Upper lobe of right lung (tissue), 1 donor: ENCODE measurements at regions not wholly inside any gene's neighbourhood (a gene's known extent, or its start where the extent isn't known, plus 50 kb on each side); places are given as distances from the start of the nearest gene placed in this dataset.

Source experiments
- ATAC-seq: fragments of 200-7000 bp; cut with Tn5 transposase; one replicate; pipeline ENCODE4 v1.9.1; 2020; ENCODE audit warnings: mild to moderate bottlenecking, moderate library complexity
- DNase-seq: peaks from one replicate; pipeline ENCODE4 v3.0.0-alpha.2; 2020
- H3K27ac ChIP-seq: fragments of 200-600 bp; one replicate; pipeline ENCODE4 v1.8.0; 2022
- H3K27me3 ChIP-seq: fragments of 200-600 bp; one replicate; pipeline ENCODE4 v1.8.0; 2022; ENCODE audit warnings: mild to moderate bottlenecking
- H3K36me3 ChIP-seq: fragments of 200-600 bp; one replicate; pipeline ENCODE4 v1.8.0; 2022
- H3K4me1 ChIP-seq: fragments of 200-600 bp; one replicate; pipeline ENCODE4 v1.8.0; 2022
- H3K4me3 ChIP-seq: fragments of 200-600 bp; one replicate; pipeline ENCODE4 v1.8.0; 2022; ENCODE audit warnings: mild to moderate bottlenecking
- H3K9me3 ChIP-seq: fragments of 200-600 bp; one replicate; pipeline ENCODE4 v1.8.0; 2022
- CTCF ChIP-seq: fragments of 200-600 bp; IDR thresholded peaks from one replicate; pipeline ENCODE4 v1.8.0; 2022; ENCODE audit warnings: antibody characterized with exemption
- intact Hi-C: fragments of 100-400 bp; cut with DNase I; formaldehyde crosslinking; loops from one replicate; pipeline ENCODE4 v1.11.0; 2022
- donor health status: DM: no; HTN: yes; CAD: no; lungs with severe emphysema.

- H3K4me1 ChIP-seq = peaks cover 8% of the 10 kb centered on the region
- H3K36me3 ChIP-seq = no peaks in the 10 kb centered on the region
- no peak for ATAC-seq
Measured at GRCh38 chr2:236661762-236662110, 92.1 kb downstream of the ACKR3 start.

GRCh38 chr2:236662231-236663185, 92.9 kb downstream of the ACKR3 start:
- ATAC-seq = no peak
- H3K4me1 ChIP-seq = peaks cover 8% of the 10 kb centered on the region
- no peak for TF ChIP-seq CTCF
- intact Hi-C loops = no loop called here
- H3K36me3 ChIP-seq = no peaks in the 10 kb centered on the region
- peak overlapping the region; percentile 30 for H3K27ac ChIP-seq
- H3K4me3 ChIP-seq = no peak overlapping the region
- H3K27me3 ChIP-seq = no peaks in the 10 kb centered on the region
- DNase-seq = no peak
- no peaks in the 10 kb centered on the region for H3K9me3 ChIP-seq

More at GRCh38 chr2:236661762-236662110, 92.1 kb downstream of the ACKR3 start:
- Histone ChIP-seq H3K27ac (peak overlapping the region; percentile 30), H3K9me3 (no peaks in the 10 kb centered on the region), H3K4me3 (no peak overlapping the region), H3K27me3 (no peaks in the 10 kb centered on the region)
- no peak for DNase-seq
- TF ChIP-seq CTCF = no peak
- intact Hi-C loops = no loop called here

GRCh38 chr2:236663287-236664101, 93.9 kb downstream of the ACKR3 start:
- intact Hi-C loops = no loop called here
- no peak overlapping the region for H3K4me3 ChIP-seq

GRCh38 chr2:236664136-236664535, 94.5 kb downstream of the ACKR3 start:
- ATAC-seq (no peak), DNase-seq (no peak)
- Histone ChIP-seq H3K4me1 (peaks cover 8% of the 10 kb centered on the region), H3K36me3 (no peaks in the 10 kb centered on the region), H3K4me3 (no peak overlapping the region), H3K27ac (no peak overlapping the region), H3K9me3 (no peaks in the 10 kb centered on the region), H3K27me3 (no peaks in the 10 kb centered on the region)
- intact Hi-C loops = no loop called here
- TF ChIP-seq CTCF = no peak

More at GRCh38 chr2:236663287-236664101, 93.9 kb downstream of the ACKR3 start:
- Histone ChIP-seq H3K27me3 (no peaks in the 10 kb centered on the region), H3K36me3 (no peaks in the 10 kb centered on the region), H3K27ac (no peak overlapping the region), H3K9me3 (no peaks in the 10 kb centered on the region), H3K4me1 (peaks cover 8% of the 10 kb centered on the region)
- ATAC-seq (no peak), DNase-seq (no peak)
- TF ChIP-seq CTCF = no peak

- intact Hi-C loops = no loop called here
- no peaks in the 10 kb centered on the region for H3K9me3 ChIP-seq
- H3K4me1 ChIP-seq = peaks cover 8% of the 10 kb centered on the region
- H3K27ac ChIP-seq = no peak overlapping the region
- ATAC-seq = no peak
- no peaks in the 10 kb centered on the region for H3K27me3 ChIP-seq
- no peaks in the 10 kb centered on the region for H3K36me3 ChIP-seq
- H3K4me3 ChIP-seq = no peak overlapping the region
- TF ChIP-seq CTCF = no peak
- DNase-seq = no peak
Measured at GRCh38 chr2:236665101-236665500, 95.5 kb downstream of the ACKR3 start.
